ENCODE measurements at regions not wholly inside any gene's neighbourhood (a gene's known extent, or its start where the extent isn't known, plus 50 kb on each side); places are given as distances from the start of the nearest gene placed in this dataset.
A peak's percentile ranks its signal among the peaks of the same experiment; 100 is the strongest.

- H3K4me3 ChIP-seq (ENCODE audit: low read depth, low read length), result no peak overlapping the region
- TF ChIP-seq, protein P1, sequence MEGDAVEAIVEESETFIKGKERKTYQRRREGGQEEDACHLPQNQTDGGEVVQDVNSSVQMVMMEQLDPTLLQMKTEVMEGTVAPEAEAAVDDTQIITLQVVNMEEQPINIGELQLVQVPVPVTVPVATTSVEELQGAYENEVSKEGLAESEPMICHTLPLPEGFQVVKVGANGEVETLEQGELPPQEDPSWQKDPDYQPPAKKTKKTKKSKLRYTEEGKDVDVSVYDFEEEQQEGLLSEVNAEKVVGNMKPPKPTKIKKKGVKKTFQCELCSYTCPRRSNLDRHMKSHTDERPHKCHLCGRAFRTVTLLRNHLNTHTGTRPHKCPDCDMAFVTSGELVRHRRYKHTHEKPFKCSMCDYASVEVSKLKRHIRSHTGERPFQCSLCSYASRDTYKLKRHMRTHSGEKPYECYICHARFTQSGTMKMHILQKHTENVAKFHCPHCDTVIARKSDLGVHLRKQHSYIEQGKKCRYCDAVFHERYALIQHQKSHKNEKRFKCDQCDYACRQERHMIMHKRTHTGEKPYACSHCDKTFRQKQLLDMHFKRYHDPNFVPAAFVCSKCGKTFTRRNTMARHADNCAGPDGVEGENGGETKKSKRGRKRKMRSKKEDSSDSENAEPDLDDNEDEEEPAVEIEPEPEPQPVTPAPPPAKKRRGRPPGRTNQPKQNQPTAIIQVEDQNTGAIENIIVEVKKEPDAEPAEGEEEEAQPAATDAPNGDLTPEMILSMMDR (IDR thresholded peaks at IDR 0.05; ENCODE audit: low read depth, low read length), result no peak
- peak; percentile 68 for DNase-seq (ENCODE audit: low read depth, low spot score)
- in situ Hi-C loops (cut with HindIII; ENCODE audit: low sequenced_read_pairs), result no loop called here
Measured at GRCh38 chr6:22036275-22036674, 260.6 kb downstream of the PRL start.

DNA sequence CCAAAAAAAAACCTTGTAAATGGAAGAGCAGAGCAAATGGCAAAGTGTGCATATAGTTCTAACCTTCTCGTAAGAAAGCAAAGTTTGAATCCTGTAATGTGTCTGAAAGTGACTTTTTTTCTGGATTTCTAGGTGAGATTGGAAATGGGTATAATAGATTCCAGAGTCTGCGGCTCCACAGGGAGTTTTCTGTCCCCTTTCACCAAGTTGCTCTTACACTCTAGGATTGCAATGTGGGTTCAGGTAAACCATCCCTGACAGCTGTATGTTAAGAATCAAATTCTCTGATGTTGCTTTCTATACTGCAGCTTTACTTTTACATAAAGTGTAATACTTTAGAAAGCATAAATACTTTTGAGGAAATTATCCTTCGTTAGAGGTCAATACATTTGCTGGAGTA lies 260.1 kb downstream of the PRL start:
- in situ Hi-C loops (cut with HindIII; ENCODE audit: low sequenced_read_pairs), result no loop called here
- no peak overlapping the region for H3K4me3 ChIP-seq (ENCODE audit: low read depth, low read length)
- TF ChIP-seq, protein P1 (IDR thresholded peaks at IDR 0.05; ENCODE audit: low read depth, low read length), result no peak
- DNase-seq (ENCODE audit: low read depth, low spot score), result no peak

DNA sequence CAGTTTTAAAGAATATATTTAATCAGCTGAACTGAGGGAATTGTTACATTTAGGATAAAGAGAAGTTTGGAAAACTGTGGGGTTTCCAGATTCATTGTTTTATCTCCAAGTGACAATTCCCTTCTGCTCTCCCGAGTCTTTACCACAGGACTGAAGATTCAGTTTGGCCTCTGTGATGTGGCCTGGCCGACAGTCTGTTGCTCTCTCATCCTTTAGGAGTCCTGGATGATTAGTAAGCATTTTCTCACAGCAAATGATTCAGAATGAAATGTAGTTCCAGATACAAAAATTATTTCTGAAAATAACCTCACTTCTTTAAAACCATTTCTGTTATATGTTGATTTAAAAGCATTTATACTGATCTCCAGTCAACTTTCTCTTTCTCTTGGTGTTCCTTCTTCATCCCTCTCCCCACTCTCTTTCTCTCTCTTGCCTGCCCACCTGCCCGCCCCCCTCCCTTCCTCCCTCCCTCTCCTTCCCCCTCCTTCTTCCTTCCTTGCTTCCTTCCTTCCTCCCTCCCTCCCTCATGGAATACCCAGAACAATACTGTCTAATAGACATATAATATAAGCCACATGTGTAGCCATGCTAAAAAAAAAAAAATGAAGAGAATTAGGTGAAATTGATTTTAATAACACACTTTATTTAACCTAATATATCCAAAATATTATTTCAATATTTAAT lies 254.9 kb downstream of the PRL start:
- peak; percentile 58 for DNase-seq (ENCODE audit: low read depth, low spot score)
- TF ChIP-seq, protein P1 (IDR thresholded peaks at IDR 0.05; ENCODE audit: low read depth, low read length), result no peak
- in situ Hi-C loops (cut with HindIII; ENCODE audit: low sequenced_read_pairs), result no loop called here
- no peak overlapping the region for H3K4me3 ChIP-seq (ENCODE audit: low read depth, low read length)

GRCh38 chr6:22042706-22043105 lies 254.1 kb downstream of the PRL start:
- TF ChIP-seq, protein P1 (IDR thresholded peaks at IDR 0.05; ENCODE audit: low read depth, low read length), result no peak
- DNase-seq (ENCODE audit: low read depth, low spot score), result peak; percentile 54
- no peak overlapping the region for H3K4me3 ChIP-seq (ENCODE audit: low read depth, low read length)
- in situ Hi-C loops (cut with HindIII; ENCODE audit: low sequenced_read_pairs), result no loop called here

DNA sequence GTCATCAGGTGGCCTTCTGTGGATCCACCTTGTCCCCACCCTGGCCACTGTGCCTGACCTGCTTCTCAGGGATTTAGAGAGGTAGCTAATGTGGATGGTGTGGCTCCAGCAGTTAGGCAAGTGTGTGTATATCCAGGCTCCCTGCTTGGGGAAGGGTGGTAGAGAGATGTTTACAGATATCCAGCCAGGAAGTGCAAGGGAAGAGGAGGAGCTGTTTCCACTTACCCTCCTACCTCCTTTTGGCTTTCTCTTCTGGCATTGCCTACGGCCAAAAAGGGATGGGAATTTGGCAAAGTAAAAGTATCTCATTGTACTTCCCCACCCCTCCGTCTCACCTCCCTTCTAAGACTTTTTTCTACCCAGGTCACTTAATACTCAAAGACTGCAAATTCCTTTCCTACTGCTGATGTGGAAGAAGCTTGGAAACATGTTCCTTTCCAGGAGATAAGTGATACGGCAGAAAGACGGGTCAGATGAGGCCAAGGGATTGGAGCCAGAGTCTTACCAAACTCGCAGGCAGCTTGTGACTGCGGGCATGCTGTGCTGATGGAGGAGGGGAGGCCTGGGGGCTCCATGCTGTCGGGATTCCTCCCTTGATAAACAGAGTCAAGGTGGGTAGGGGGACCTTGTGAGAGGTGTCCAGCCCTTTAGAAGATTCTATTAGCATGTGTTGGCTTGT lies 253.4 kb downstream of the PRL start:
- in situ Hi-C loops (cut with HindIII; ENCODE audit: low sequenced_read_pairs), result no loop called here
- no peak for DNase-seq (ENCODE audit: low read depth, low spot score)
- H3K4me3 ChIP-seq (ENCODE audit: low read depth, low read length), result no peak overlapping the region
- TF ChIP-seq, protein P1 (IDR thresholded peaks at IDR 0.05; ENCODE audit: low read depth, low read length), result no peak

DNA sequence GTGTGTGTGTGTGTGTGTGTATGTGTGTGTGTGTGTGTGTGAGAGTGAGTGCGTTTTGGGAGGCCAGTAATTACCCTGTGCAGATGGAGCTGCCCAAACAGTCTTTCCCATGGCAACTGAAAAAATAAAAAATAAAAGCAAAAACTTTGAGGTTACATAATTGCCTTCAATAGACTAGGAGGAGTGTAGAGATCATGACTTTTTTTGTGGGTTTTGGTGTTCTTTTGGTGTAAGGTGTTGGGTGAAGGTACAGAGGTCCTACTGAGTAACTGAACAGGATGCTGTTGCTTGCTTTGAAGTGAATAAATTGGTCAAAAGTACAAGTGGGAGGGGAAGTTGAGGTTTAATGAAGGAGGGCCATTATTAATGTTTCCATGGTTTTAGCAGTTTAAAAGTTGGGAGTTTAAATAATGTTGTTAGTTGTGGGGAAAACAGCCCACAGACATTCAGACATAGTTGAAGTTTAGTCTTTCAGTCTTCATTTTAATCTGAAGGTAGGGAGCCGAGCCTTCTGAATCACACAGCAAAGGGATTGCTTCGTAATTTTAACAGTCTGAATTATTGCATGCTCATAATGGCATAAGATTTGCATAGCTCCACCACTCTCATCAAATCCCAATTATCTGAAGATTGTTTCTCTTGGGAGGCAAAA lies 251.4 kb downstream of the PRL start:
- H3K4me3 ChIP-seq (ENCODE audit: low read depth, low read length), result no peak overlapping the region
- in situ Hi-C loops (cut with HindIII; ENCODE audit: low sequenced_read_pairs), result no loop called here
- DNase-seq (ENCODE audit: low read depth, low spot score), result no peak
- TF ChIP-seq, protein P1 (IDR thresholded peaks at IDR 0.05; ENCODE audit: low read depth, low read length), result no peak
